ENCODE measurements at regions not wholly inside any gene's neighbourhood (a gene's known extent, or its start where the extent isn't known, plus 50 kb on each side); places are given as distances from the start of the nearest gene placed in this dataset.
"Not testable (repeated sequence)": the region's sequence is repeated elsewhere in the genome, so short reads cannot be mapped to it uniquely, and the experiment has no call there.

GRCh38 chr1:121515235-121515634 lies 330.5 kb downstream of the SRGAP2C start:
- DNase-seq (ENCODE audit: low spot score) = no peak
- TF ChIP-seq CTCF (IDR thresholded peaks at IDR 0.05; ENCODE audit: borderline replicate concordance, control extremely low read depth, extremely low read depth, insufficient read depth, missing control alignments) = no peak
- in situ Hi-C loops (cut with MboI; ENCODE audit: low sequenced_read_pairs, unreplicated experiment) = no loop called here

GRCh38 chr1:121516234-121516967 lies 331.6 kb downstream of the SRGAP2C start:
- no peak for TF ChIP-seq CTCF (IDR thresholded peaks at IDR 0.05; ENCODE audit: borderline replicate concordance, control extremely low read depth, extremely low read depth, insufficient read depth, missing control alignments)
- in situ Hi-C loops (cut with MboI; ENCODE audit: low sequenced_read_pairs, unreplicated experiment) = no loop called here
- no peak for DNase-seq (ENCODE audit: low spot score)

- no peak for TF ChIP-seq CTCF (IDR thresholded peaks at IDR 0.05; ENCODE audit: borderline replicate concordance, control extremely low read depth, extremely low read depth, insufficient read depth, missing control alignments)
- no peak for DNase-seq (ENCODE audit: low spot score)
- in situ Hi-C loops (cut with MboI; ENCODE audit: low sequenced_read_pairs, unreplicated experiment) = no loop called here
Measured at GRCh38 chr1:121517586-121518230, 332.9 kb downstream of the SRGAP2C start.

- no peak for DNase-seq (ENCODE audit: low spot score)
- in situ Hi-C loops (cut with MboI; ENCODE audit: low sequenced_read_pairs, unreplicated experiment) = no loop called here
- no peak for TF ChIP-seq CTCF (IDR thresholded peaks at IDR 0.05; ENCODE audit: borderline replicate concordance, control extremely low read depth, extremely low read depth, insufficient read depth, missing control alignments)
Measured at GRCh38 chr1:121518726-121519041, 333.9 kb downstream of the SRGAP2C start.

GRCh38 chr1:121519042-121519755 lies 334.4 kb downstream of the SRGAP2C start:
- TF ChIP-seq CTCF (IDR thresholded peaks at IDR 0.05; ENCODE audit: borderline replicate concordance, control extremely low read depth, extremely low read depth, insufficient read depth, missing control alignments) = no peak
- DNase-seq (ENCODE audit: low spot score) = no peak
- in situ Hi-C loops (cut with MboI; ENCODE audit: low sequenced_read_pairs, unreplicated experiment) = no loop called here

GRCh38 chr1:121519756-121520286 lies 335.0 kb downstream of the SRGAP2C start:
- in situ Hi-C loops (cut with MboI; ENCODE audit: low sequenced_read_pairs, unreplicated experiment); DNase-seq (ENCODE audit: low spot score): not testable (repeated sequence)

Data from GM13976 (cell line).